ENCODE measurements at regions not wholly inside any gene's neighbourhood (a gene's known extent, or its start where the extent isn't known, plus 50 kb on each side); places are given as distances from the start of the nearest gene placed in this dataset.

DNA sequence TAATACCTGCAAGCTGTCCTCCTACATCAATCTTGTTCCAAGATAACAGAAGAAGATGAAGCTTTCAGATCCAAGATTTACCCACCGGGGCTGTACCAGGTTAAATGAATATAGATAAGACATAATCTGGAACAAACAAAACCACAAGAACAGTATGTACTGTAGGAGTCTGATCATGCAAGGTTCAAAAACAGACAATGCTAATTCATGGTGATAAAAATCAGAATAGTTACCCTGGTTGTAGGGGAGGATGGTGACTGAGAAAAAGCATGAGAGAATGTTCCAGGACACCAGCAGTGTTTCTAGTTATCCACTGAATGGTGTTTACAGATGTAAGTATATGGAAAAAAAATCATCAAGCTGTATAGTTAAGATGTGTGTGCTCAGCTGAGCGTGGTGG, 211.6 kb upstream of the TBL1X start:
- TF ChIP-seq CTCF (IDR thresholded peaks at IDR 0.05; ENCODE audit: low read length): no peak
- TF ChIP-seq EZH2 (IDR thresholded peaks at IDR 0.05; ENCODE audit: borderline replicate concordance, low read length): no peak
- Histone ChIP-seq H3K9me2 (ENCODE audit: low read depth, low read length) (no peaks in the 10 kb centered on the region), H2AFZ (ENCODE audit: low read length) (no peak overlapping the region), H3K9me3 (ENCODE audit: low read length) (no peaks in the 10 kb centered on the region), H3K4me3 (ENCODE audit: low read depth, low read length, poor library complexity, severe bottlenecking) (no peak overlapping the region), H3K27ac (ENCODE audit: low read depth, low read length, poor library complexity, severe bottlenecking) (no peak overlapping the region), H3K36me3 (ENCODE audit: insufficient read depth, low read length) (no peaks in the 10 kb centered on the region), H4K20me1 (ENCODE audit: insufficient read depth, low read length) (no peaks in the 10 kb centered on the region), H3K79me2 (ENCODE audit: insufficient read depth, low read length) (no peaks in the 10 kb centered on the region), H3K9ac (ENCODE audit: low read length) (no peak overlapping the region), H3F3A (ENCODE audit: insufficient read depth, low read length) (no peaks in the 10 kb centered on the region), H3K4me2 (ENCODE audit: low read length) (no peak overlapping the region), H3K27me3 (ENCODE audit: insufficient read depth, low read length) (no peaks in the 10 kb centered on the region), H3K4me1 (ENCODE audit: insufficient read depth, low read length, severe bottlenecking) (no peaks in the 10 kb centered on the region)

GRCh38 chrX:9257718-9258420, 207.0 kb upstream of the TBL1X start:
- H3K9ac ChIP-seq (ENCODE audit: low read length): no peak overlapping the region
- no peak overlapping the region for H3K4me2 ChIP-seq (ENCODE audit: low read length)
- H3K27me3 ChIP-seq (ENCODE audit: insufficient read depth, low read length): no peaks in the 10 kb centered on the region
- no peaks in the 10 kb centered on the region for H3K79me2 ChIP-seq (ENCODE audit: insufficient read depth, low read length)
- no peaks in the 10 kb centered on the region for H3F3A ChIP-seq (ENCODE audit: insufficient read depth, low read length)
- TF ChIP-seq EZH2 (IDR thresholded peaks at IDR 0.05; ENCODE audit: borderline replicate concordance, low read length) (no peak), CTCF (IDR thresholded peaks at IDR 0.05; ENCODE audit: low read length) (no peak)
- no peak overlapping the region for H3K4me3 ChIP-seq (ENCODE audit: low read depth, low read length, poor library complexity, severe bottlenecking)
- no peaks in the 10 kb centered on the region for H3K4me1 ChIP-seq (ENCODE audit: insufficient read depth, low read length, severe bottlenecking)
- no peaks in the 10 kb centered on the region for H3K36me3 ChIP-seq (ENCODE audit: insufficient read depth, low read length)
- H2AFZ ChIP-seq (ENCODE audit: low read length): no peak overlapping the region
- H4K20me1 ChIP-seq (ENCODE audit: insufficient read depth, low read length): no peaks in the 10 kb centered on the region
- no peaks in the 10 kb centered on the region for H3K9me3 ChIP-seq (ENCODE audit: low read length)
- H3K9me2 ChIP-seq (ENCODE audit: low read depth, low read length): no peaks in the 10 kb centered on the region
- H3K27ac ChIP-seq (ENCODE audit: low read depth, low read length, poor library complexity, severe bottlenecking): no peak overlapping the region

GRCh38 chrX:9258421-9259104, 206.3 kb upstream of the TBL1X start:
- Histone ChIP-seq H3K79me2 (ENCODE audit: insufficient read depth, low read length) (no peaks in the 10 kb centered on the region), H3K36me3 (ENCODE audit: insufficient read depth, low read length) (no peaks in the 10 kb centered on the region), H2AFZ (ENCODE audit: low read length) (no peak overlapping the region), H3K4me1 (ENCODE audit: insufficient read depth, low read length, severe bottlenecking) (no peaks in the 10 kb centered on the region), H3K9me2 (ENCODE audit: low read depth, low read length) (no peaks in the 10 kb centered on the region), H3K4me3 (ENCODE audit: low read depth, low read length, poor library complexity, severe bottlenecking) (no peak overlapping the region), H3K27ac (ENCODE audit: low read depth, low read length, poor library complexity, severe bottlenecking) (no peak overlapping the region), H3K9ac (ENCODE audit: low read length) (no peak overlapping the region), H3F3A (ENCODE audit: insufficient read depth, low read length) (no peaks in the 10 kb centered on the region), H4K20me1 (ENCODE audit: insufficient read depth, low read length) (no peaks in the 10 kb centered on the region), H3K9me3 (ENCODE audit: low read length) (no peaks in the 10 kb centered on the region), H3K4me2 (ENCODE audit: low read length) (no peak overlapping the region), H3K27me3 (ENCODE audit: insufficient read depth, low read length) (no peaks in the 10 kb centered on the region)
- TF ChIP-seq CTCF (IDR thresholded peaks at IDR 0.05; ENCODE audit: low read length) (no peak), EZH2 (IDR thresholded peaks at IDR 0.05; ENCODE audit: borderline replicate concordance, low read length) (no peak)

All from OCI-LY1 (cell line).